Endothelial cell of umbilical vein (primary cell): ENCODE measurements at regions not wholly inside any gene's neighbourhood (a gene's known extent, or its start where the extent isn't known, plus 50 kb on each side); places are given as distances from the start of the nearest gene placed in this dataset.

Experiments
- BruUV-seq: library from RNA; stranded (reverse); fragments of 400-500 nt; replicated peaks from 2 replicates; lab custom pipeline; 2021; lab: Mats Ljungman, UMichigan
- CTCF ChIA-PET: fragments of 300-600, 350-600 bp; sonication (Branson Sonifier 250); formaldehyde crosslinking; loops from one replicate; lab custom pipeline; 2021; ENCODE audit warnings: antibody characterized with exemption, inconsistent platforms; lab: Charles Lee
- POLR2A ChIA-PET: fragments of 300-600, 350-600 bp; sonication (Branson Sonifier 250); formaldehyde crosslinking; loops from one replicate; lab custom pipeline; 2021; ENCODE audit warnings: antibody characterized with exemption, inconsistent platforms; lab: Charles Lee
- DNase-seq: peaks from one replicate; pipeline ENCODE4 v3.0.0-alpha.2; 2011; ENCODE audit warnings: low read depth, low spot score
- FAIRE-seq: peaks from 2 replicates; lab custom pipeline; 2011; peaks lifted over from hg19 to GRCh38; lab: Jason Lieb, UNC
- H2AFZ ChIP-seq: 2 replicates; pipeline ENCODE4 v1.6.0; 2012; ENCODE audit warnings: low read depth, low read length, control low read depth, inconsistent platforms
- H3K27ac ChIP-seq: 2 replicates; pipeline ENCODE4 v1.5.1; 2011; ENCODE audit warnings: low read depth, mild to moderate bottlenecking, control low read depth, low read length, moderate library complexity; ENCODE audit not compliant: insufficient read depth
- H3K27me3 ChIP-seq, 2 experiments: 2 replicates each; pipeline versions ENCODE4 v1.6.0 to v1.6.1; 2011; ENCODE audit warnings: low read length in 2 of 2, mixed read lengths in 1 of 2; ENCODE audit not compliant: control insufficient read depth in 2 of 2, insufficient read depth in 2 of 2
- H3K36me3 ChIP-seq, 2 experiments: 2 replicates in 1 of 2; 3 replicates in 1 of 2; pipeline ENCODE4 v1.5.1; 2011; ENCODE audit warnings: low read length in 2 of 2, mild to moderate bottlenecking in 1 of 2, moderate library complexity in 1 of 2; ENCODE audit not compliant: control insufficient read depth in 2 of 2, insufficient read depth in 2 of 2; ENCODE audit errors: extremely low read depth in 1 of 2
- H3K4me1 ChIP-seq: 3 replicates; pipeline ENCODE4 v1.5.1; 2011; ENCODE audit warnings: mild to moderate bottlenecking, low read length; ENCODE audit not compliant: control insufficient read depth, insufficient read depth; ENCODE audit errors: extremely low read depth
- H3K4me2 ChIP-seq: 2 replicates; pipeline ENCODE4 v1.6.1; 2011; ENCODE audit warnings: low read length, control low read depth, mixed read lengths; ENCODE audit not compliant: insufficient read depth
- H3K4me3 ChIP-seq, 3 experiments: fragments of 200-600 bp in 1 of 3; sonication (generic), shearing (Covaris generic) in 1 of 3; replicated peaks in 1 of 3; 2 replicates each; pipeline ENCODE4 v1.5.1; 2011 to 2016; ENCODE audit warnings: control low read depth in 3 of 3, low read length in 3 of 3, mild to moderate bottlenecking in 2 of 3, inconsistent platforms in 1 of 3, low read depth in 1 of 3, moderate library complexity in 1 of 3; ENCODE audit not compliant: insufficient read depth in 1 of 3
- H3K79me2 ChIP-seq: 2 replicates; pipeline ENCODE4 v1.6.0; 2012; ENCODE audit warnings: low read length, inconsistent platforms; ENCODE audit not compliant: control insufficient read depth, insufficient read depth
- H3K9ac ChIP-seq: replicated peaks from 2 replicates; pipeline ENCODE3; 2011; ENCODE audit warnings: low read length, control low read depth; ENCODE audit not compliant: insufficient read depth; ENCODE audit errors: extremely low read depth
- H3K9me1 ChIP-seq: replicated peaks from 3 replicates; pipeline ENCODE4 v1.6.0; 2011; ENCODE audit warnings: mild to moderate bottlenecking, low read length; ENCODE audit not compliant: control insufficient read depth, insufficient read depth; ENCODE audit errors: extremely low read depth
- H3K9me3 ChIP-seq: replicated peaks from 2 replicates; pipeline ENCODE4 v1.5.1; 2012; ENCODE audit warnings: low read length, inconsistent platforms; ENCODE audit not compliant: control insufficient read depth, insufficient read depth
- H4K20me1 ChIP-seq: replicated peaks from 2 replicates; pipeline ENCODE3; 2011; ENCODE audit warnings: mild to moderate bottlenecking, low read length; ENCODE audit not compliant: control insufficient read depth, insufficient read depth; ENCODE audit errors: extremely low read depth
- CTCF ChIP-seq, 2 donors: IDR thresholded peaks; 1 replicate in 1 of 2; 2 replicates in 1 of 2; pipeline ENCODE4 v1.5.1; 2011; ENCODE audit warnings: low read length in 2 of 2, mild to moderate bottlenecking in 2 of 2, moderate library complexity in 2 of 2, control low read depth in 1 of 2, inconsistent platforms in 1 of 2, low read depth in 1 of 2; ENCODE audit not compliant: insufficient read depth in 1 of 2; ENCODE audit errors: extremely low read depth in 1 of 2
- EZH2 ChIP-seq: IDR thresholded peaks from 2 replicates; pipeline ENCODE4 v1.6.1; 2012; ENCODE audit warnings: borderline replicate concordance, low read depth, mild to moderate bottlenecking, moderate library complexity, low read length, inconsistent platforms; ENCODE audit not compliant: severe bottlenecking
- FOS ChIP-seq: IDR thresholded peaks from 2 replicates; pipeline ENCODE4 v1.6.1; 2011; ENCODE audit warnings: mild to moderate bottlenecking, low read length, moderate library complexity, borderline replicate concordance; ENCODE audit not compliant: insufficient read depth
- GATA2 ChIP-seq: IDR thresholded peaks from 2 replicates; pipeline ENCODE4 v1.7.0; 2011; ENCODE audit warnings: low read depth, mild to moderate bottlenecking, moderate library complexity, mixed read lengths, low read length; ENCODE audit not compliant: insufficient read length, insufficient read depth
- JUN ChIP-seq: IDR thresholded peaks from 2 replicates; pipeline ENCODE4 v1.6.1; 2011; ENCODE audit warnings: borderline replicate concordance, low read depth; ENCODE audit not compliant: insufficient read length, insufficient read depth
- MAX ChIP-seq: IDR thresholded peaks from 2 replicates; pipeline ENCODE4 v1.6.1; 2011; ENCODE audit not compliant: insufficient read depth, insufficient read length
- MYC ChIP-seq: IDR thresholded peaks from one replicate; pipeline ENCODE4 v1.6.1; 2011; ENCODE audit warnings: mild to moderate bottlenecking, low read depth, low read length
- POLR2A ChIP-seq: IDR thresholded peaks from 2 replicates; pipeline ENCODE4 v1.6.1; 2012; ENCODE audit warnings: low read depth, mild to moderate bottlenecking, control low read depth, low read length
- POLR2AphosphoS5 ChIP-seq: IDR thresholded peaks from 2 replicates; pipeline ENCODE4 v1.6.1; 2012; ENCODE audit warnings: low read depth, mild to moderate bottlenecking, control low read depth, low read length, moderate library complexity; ENCODE audit not compliant: insufficient read depth
- dilution Hi-C: fragments of 300-500 bp; cut with MboI; formaldehyde crosslinking; loops from one replicate; pipeline ENCODE4 v1.15.0; 2019; ENCODE audit warnings: low sequenced_read_pairs; ENCODE audit not compliant: extremely low pct_ligation_motif_present
- intact Hi-C: fragments of 100-400 bp; cut with micrococcal nuclease; formaldehyde crosslinking; loops from one replicate; pipeline ENCODE4 v1.10.0; 2022

GRCh38 chr1:181989261-181989920 is 72.1 kb downstream of the ZNF648 start:
- FAIRE-seq (no peak), DNase-seq (no peak)
- Histone ChIP-seq H2AFZ (no peak overlapping the region), H4K20me1 (no peaks in the 10 kb centered on the region), H3K9me3 (no peaks in the 10 kb centered on the region), H3K9ac (no peak overlapping the region), H3K79me2 (no peaks in the 10 kb centered on the region), H3K4me2 (no peak overlapping the region), H3K4me3 (no peak overlapping the region), H3K27me3 (no peaks in the 10 kb centered on the region), H3K4me1 (no peaks in the 10 kb centered on the region), H3K9me1 (no peaks in the 10 kb centered on the region), H3K36me3 (no peaks in the 10 kb centered on the region), H3K27ac (no peak overlapping the region)
- ChIA-PET CTCF (no interaction called here), POLR2A (no interaction called here)
- no peak for TF ChIP-seq POLR2A
- no peak for TF ChIP-seq GATA2
- no peak for TF ChIP-seq FOS
- no peak for TF ChIP-seq MAX
- TF ChIP-seq CTCF (IDR thresholded peaks at IDR 0.05; ENCODE audit: extremely low read depth in 1 of 2, insufficient read depth in 1 of 2, low read depth in 1 of 2, low read length in 2 of 2): no peak
- no peak for TF ChIP-seq JUN
- no peak for TF ChIP-seq POLR2AphosphoS5
- TF ChIP-seq EZH2: no peak
- TF ChIP-seq MYC: no peak
- intact Hi-C loops (no loop called here), dilution Hi-C loops (no loop called here)
- no TSS peak for BruUV-seq
